ENCODE measurements at regions not wholly inside any gene's neighbourhood (a gene's known extent, or its start where the extent isn't known, plus 50 kb on each side); places are given as distances from the start of the nearest gene placed in this dataset.

DNA sequence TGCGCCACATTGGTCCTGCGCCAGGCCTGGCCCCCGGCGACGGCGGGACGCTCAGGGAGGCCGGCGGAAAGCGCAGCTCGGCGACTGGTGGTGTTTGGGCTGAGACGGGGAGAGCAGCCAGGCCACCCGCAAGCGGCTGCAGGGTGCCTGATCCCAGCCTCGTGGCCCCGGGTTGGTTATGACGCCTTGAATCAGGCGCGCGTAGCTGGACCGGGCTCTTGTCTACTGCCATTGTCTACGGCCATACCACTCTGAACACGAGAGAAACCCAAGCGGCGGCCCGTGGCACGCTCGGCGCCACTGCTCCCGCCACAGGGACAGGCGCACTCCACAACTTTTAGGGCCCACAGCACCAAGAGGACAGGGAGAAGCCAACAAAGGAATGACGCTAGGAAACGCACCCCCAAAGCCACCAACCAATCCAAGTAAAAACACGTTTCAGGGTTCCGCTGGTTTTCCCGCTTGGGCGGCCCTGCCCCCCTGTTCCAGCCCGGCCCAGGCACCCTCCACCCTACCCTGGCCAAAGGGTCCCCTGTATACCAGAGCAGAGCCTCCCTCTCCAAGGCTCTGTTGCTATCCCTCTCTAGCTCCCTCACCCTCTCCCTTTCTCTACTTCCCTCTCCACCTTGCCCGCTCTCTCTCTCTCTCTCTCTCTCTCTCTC is 1849.3 kb upstream of the DEFB115 start:
- TF ChIP-seq, protein P1, sequence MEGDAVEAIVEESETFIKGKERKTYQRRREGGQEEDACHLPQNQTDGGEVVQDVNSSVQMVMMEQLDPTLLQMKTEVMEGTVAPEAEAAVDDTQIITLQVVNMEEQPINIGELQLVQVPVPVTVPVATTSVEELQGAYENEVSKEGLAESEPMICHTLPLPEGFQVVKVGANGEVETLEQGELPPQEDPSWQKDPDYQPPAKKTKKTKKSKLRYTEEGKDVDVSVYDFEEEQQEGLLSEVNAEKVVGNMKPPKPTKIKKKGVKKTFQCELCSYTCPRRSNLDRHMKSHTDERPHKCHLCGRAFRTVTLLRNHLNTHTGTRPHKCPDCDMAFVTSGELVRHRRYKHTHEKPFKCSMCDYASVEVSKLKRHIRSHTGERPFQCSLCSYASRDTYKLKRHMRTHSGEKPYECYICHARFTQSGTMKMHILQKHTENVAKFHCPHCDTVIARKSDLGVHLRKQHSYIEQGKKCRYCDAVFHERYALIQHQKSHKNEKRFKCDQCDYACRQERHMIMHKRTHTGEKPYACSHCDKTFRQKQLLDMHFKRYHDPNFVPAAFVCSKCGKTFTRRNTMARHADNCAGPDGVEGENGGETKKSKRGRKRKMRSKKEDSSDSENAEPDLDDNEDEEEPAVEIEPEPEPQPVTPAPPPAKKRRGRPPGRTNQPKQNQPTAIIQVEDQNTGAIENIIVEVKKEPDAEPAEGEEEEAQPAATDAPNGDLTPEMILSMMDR (IDR thresholded peaks at IDR 0.05; ENCODE audit: insufficient read depth, low read length, poor library complexity, severe bottlenecking) = no peak
- no peak for TF ChIP-seq EZH2phosphoT487 (conservative IDR thresholded peaks at IDR 0.05; ENCODE audit: low read length)
